SU-DHL-6 (cell line): ENCODE measurements at regions not wholly inside any gene's neighbourhood (a gene's known extent, or its start where the extent isn't known, plus 50 kb on each side); places are given as distances from the start of the nearest gene placed in this dataset.

Source experiments
- H2AFZ ChIP-seq: fragments of 200-600 bp; sonication (generic); 2 replicates; pipeline ENCODE4 v1.6.1; 2014; ENCODE audit warnings: low read depth, mild to moderate bottlenecking, moderate library complexity, mixed read lengths, antibody characterized with exemption, low read length; ENCODE audit not compliant: severe bottlenecking
- H3F3A ChIP-seq: fragments of 200-600 bp; shearing (Covaris generic); 2 replicates; pipeline ENCODE4 v1.6.0; 2016; ENCODE audit warnings: antibody characterized with exemption, mild to moderate bottlenecking; ENCODE audit not compliant: insufficient read depth
- H3K27ac ChIP-seq: fragments of 200-600 bp; sonication (generic); 2 replicates; pipeline ENCODE4 v1.5.1; 2016; ENCODE audit warnings: low read depth, mild to moderate bottlenecking, low read length, moderate library complexity, mixed read lengths
- H3K27me3 ChIP-seq: fragments of 200-600 bp; sonication (generic), shearing (Covaris generic); 2 replicates; pipeline ENCODE4 v1.6.0; 2014; ENCODE audit warnings: mild to moderate bottlenecking, low read length
- H3K36me3 ChIP-seq: fragments of 200-600 bp; sonication (generic); 2 replicates; pipeline ENCODE4 v1.6.1; 2014; ENCODE audit warnings: mild to moderate bottlenecking, low read length, mixed read lengths
- H3K4me2 ChIP-seq: fragments of 300-600, 200-600 bp; shearing (Covaris generic), sonication (generic); 2 replicates; pipeline ENCODE4 v1.6.0; 2014; ENCODE audit warnings: low read length, low read depth, mild to moderate bottlenecking; ENCODE audit not compliant: poor library complexity, severe bottlenecking
- H3K4me3 ChIP-seq: fragments of 200-600 bp; sonication (generic); 2 replicates; pipeline ENCODE4 v1.5.1; 2014; ENCODE audit warnings: antibody characterized with exemption, low read length, mild to moderate bottlenecking, mixed read lengths; ENCODE audit not compliant: insufficient read depth, poor library complexity, severe bottlenecking
- H3K79me2 ChIP-seq: fragments of 200-600 bp; sonication (generic); 2 replicates; pipeline ENCODE4 v1.6.1; 2014; ENCODE audit warnings: mild to moderate bottlenecking, low read length, moderate library complexity; ENCODE audit not compliant: insufficient read depth
- H3K9ac ChIP-seq: fragments of 200-600 bp; sonication (generic); 2 replicates; pipeline ENCODE4 v1.7.0; 2014; ENCODE audit warnings: mild to moderate bottlenecking, low read length
- H3K9me2 ChIP-seq: fragments of 200-600 bp; sonication (generic); replicated peaks from 2 replicates; pipeline ENCODE4 v1.6.1; 2014; ENCODE audit warnings: low read length; ENCODE audit not compliant: insufficient read depth
- H3K9me3 ChIP-seq: fragments of 200-600 bp; sonication (generic); 2 replicates; pipeline ENCODE4 v1.6.1; 2014; ENCODE audit warnings: low read length, mixed read lengths; ENCODE audit not compliant: insufficient read depth
- H4K20me1 ChIP-seq: fragments of 200-600 bp; sonication (generic); 2 replicates; pipeline ENCODE4 v1.6.1; 2014; ENCODE audit warnings: low read depth, mild to moderate bottlenecking, antibody characterized with exemption, low read length, moderate library complexity, mixed read lengths
- EZH2phosphoT487 ChIP-seq: fragments of 200-600 bp; sonication (generic), shearing (Covaris generic); conservative IDR thresholded peaks from 2 replicates; pipeline ENCODE4 v1.6.1; 2018; ENCODE audit warnings: mild to moderate bottlenecking, antibody characterized with exemption, low read length, moderate library complexity, mixed read lengths
- TF ChIP-seq, protein P1 (sequence below): fragments of 200-600 bp; sonication (generic); IDR thresholded peaks from one replicate; pipeline ENCODE4 v1.5.1; 2017; ENCODE audit warnings: antibody characterized with exemption, mild to moderate bottlenecking, low read length, moderate library complexity; ENCODE audit not compliant: insufficient read depth, poor library complexity, severe bottlenecking

DNA sequence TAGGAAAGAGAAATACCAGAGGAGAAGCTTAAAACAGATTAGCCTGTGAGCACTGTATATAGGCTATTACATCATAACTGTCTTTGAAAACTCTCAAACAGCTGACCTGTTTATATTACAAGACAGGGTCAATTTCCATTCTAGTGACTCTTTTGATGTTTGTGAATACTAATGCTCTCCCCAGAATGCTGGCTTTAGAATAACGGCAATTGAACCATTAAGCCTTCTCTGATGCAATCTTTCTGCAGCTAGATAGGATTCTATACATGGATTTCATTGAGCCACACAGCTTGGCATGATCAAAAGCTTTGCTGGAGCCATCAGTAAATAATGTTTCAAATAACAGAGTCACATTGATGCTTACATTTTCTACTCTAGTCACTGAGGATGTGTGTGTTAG lies 122.7 kb upstream of the FAT3 start:
- H3F3A ChIP-seq: no peaks in the 10 kb centered on the region
- H2AFZ ChIP-seq: no peak overlapping the region
- H3K36me3 ChIP-seq: no peaks in the 10 kb centered on the region
- H3K27ac ChIP-seq: no peak overlapping the region
- no peak overlapping the region for H3K4me3 ChIP-seq
- H3K79me2 ChIP-seq: no peaks in the 10 kb centered on the region
- no peaks in the 10 kb centered on the region for H3K9me3 ChIP-seq
- no peaks in the 10 kb centered on the region for H3K9me2 ChIP-seq
- TF ChIP-seq, protein P1, sequence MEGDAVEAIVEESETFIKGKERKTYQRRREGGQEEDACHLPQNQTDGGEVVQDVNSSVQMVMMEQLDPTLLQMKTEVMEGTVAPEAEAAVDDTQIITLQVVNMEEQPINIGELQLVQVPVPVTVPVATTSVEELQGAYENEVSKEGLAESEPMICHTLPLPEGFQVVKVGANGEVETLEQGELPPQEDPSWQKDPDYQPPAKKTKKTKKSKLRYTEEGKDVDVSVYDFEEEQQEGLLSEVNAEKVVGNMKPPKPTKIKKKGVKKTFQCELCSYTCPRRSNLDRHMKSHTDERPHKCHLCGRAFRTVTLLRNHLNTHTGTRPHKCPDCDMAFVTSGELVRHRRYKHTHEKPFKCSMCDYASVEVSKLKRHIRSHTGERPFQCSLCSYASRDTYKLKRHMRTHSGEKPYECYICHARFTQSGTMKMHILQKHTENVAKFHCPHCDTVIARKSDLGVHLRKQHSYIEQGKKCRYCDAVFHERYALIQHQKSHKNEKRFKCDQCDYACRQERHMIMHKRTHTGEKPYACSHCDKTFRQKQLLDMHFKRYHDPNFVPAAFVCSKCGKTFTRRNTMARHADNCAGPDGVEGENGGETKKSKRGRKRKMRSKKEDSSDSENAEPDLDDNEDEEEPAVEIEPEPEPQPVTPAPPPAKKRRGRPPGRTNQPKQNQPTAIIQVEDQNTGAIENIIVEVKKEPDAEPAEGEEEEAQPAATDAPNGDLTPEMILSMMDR: no peak
- H3K4me2 ChIP-seq: no peak overlapping the region
- H4K20me1 ChIP-seq: no peaks in the 10 kb centered on the region
- H3K27me3 ChIP-seq: no peaks in the 10 kb centered on the region
- no peak overlapping the region for H3K9ac ChIP-seq

DNA sequence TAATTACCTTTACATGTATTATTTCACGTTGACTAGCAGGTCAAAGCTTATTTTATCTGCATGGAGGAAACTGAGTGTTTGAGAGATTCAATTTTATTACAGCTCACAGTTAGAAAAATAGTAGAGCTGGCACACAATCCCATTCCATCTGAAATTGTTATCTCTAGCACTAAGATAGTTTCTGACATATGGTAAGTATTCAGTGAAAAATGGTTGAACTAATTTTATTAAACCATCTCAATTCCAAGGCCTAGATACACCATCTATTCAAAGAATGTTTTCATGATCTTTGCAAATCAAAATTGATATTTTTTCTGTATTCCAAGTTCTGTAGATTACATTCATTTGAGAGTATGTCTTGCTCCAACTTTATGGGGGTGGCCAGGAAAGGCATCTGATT lies 125.4 kb upstream of the FAT3 start:
- H2AFZ ChIP-seq: no peak overlapping the region
- H3K4me2 ChIP-seq: no peak overlapping the region
- H3K79me2 ChIP-seq: no peaks in the 10 kb centered on the region
- no peaks in the 10 kb centered on the region for H3K9me3 ChIP-seq
- TF ChIP-seq EZH2phosphoT487: no peak
- TF ChIP-seq, protein P1: no peak
- no peaks in the 10 kb centered on the region for H3K27me3 ChIP-seq
- H3K9me2 ChIP-seq: no peaks in the 10 kb centered on the region
- no peaks in the 10 kb centered on the region for H3F3A ChIP-seq
- no peaks in the 10 kb centered on the region for H4K20me1 ChIP-seq
- H3K27ac ChIP-seq: no peak overlapping the region
- H3K9ac ChIP-seq: no peak overlapping the region
- H3K36me3 ChIP-seq: no peaks in the 10 kb centered on the region
- H3K4me3 ChIP-seq: no peak overlapping the region

DNA sequence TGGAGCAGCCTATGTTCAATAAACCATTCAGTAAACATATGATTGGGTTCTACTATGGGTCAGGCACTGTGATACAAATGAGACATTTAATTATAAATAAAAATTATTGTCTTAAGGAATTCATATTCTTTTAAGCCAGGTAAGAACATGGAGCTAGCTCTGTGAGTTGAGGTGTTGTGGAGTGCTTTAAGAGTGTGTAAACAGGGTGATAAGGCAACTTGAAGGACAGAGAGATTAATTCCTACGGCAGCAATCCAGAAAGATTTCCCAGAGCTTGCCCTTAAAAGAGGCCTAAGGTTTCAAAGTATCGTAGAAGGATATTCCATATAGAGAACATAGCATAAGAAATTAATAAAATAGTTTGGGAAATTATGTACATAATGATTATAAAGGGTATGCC lies 126.4 kb upstream of the FAT3 start:
- Histone ChIP-seq H3K79me2 (no peaks in the 10 kb centered on the region), H3K4me3 (no peak overlapping the region), H2AFZ (no peak overlapping the region), H3K27me3 (no peaks in the 10 kb centered on the region), H3F3A (no peaks in the 10 kb centered on the region), H4K20me1 (no peaks in the 10 kb centered on the region), H3K36me3 (no peaks in the 10 kb centered on the region), H3K27ac (no peak overlapping the region), H3K9me3 (no peaks in the 10 kb centered on the region), H3K9me2 (no peaks in the 10 kb centered on the region), H3K9ac (no peak overlapping the region), H3K4me2 (no peak overlapping the region)
- no peak for TF ChIP-seq EZH2phosphoT487
- TF ChIP-seq, protein P1: no peak
